C4-2B (cell line): ENCODE measurements at regions not wholly inside any gene's neighbourhood (a gene's known extent, or its start where the extent isn't known, plus 50 kb on each side); places are given as distances from the start of the nearest gene placed in this dataset.

ENCODE experiments used
- H3K27ac ChIP-seq: fragments of 450-650 bp; 2 replicates; pipeline ENCODE4 v1.5.1; 2017
- ZFX ChIP-seq: fragments of 450-650 bp; IDR thresholded peaks from 2 replicates; pipeline ENCODE4 v1.6.1; 2017
- TF ChIP-seq, protein P1 (sequence below): fragments of 450-650 bp; conservative IDR thresholded peaks from 2 replicates; pipeline ENCODE4 v1.5.1; 2017; ENCODE audit warnings: mild to moderate bottlenecking

DNA sequence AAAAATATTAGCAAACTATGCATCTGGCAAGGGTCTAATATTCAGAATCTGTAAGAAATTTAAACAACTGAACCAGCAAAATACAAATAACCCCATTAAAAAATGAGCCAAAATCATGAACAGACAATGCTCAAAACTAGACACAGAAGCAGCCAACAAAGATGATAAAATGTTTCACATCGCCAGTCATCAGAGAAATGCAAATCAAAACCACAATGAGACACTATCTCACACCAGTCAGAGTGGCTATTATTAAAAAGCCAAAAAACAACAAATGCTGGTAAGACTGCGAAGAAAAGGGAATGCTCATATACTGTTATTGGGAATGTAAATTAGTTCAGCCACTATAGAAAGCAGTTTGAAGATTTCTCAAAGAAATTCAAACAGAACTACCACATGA, 201.3 kb upstream of the CPEB2 start:
- H3K27ac ChIP-seq = no peak overlapping the region
- TF ChIP-seq, protein P1, sequence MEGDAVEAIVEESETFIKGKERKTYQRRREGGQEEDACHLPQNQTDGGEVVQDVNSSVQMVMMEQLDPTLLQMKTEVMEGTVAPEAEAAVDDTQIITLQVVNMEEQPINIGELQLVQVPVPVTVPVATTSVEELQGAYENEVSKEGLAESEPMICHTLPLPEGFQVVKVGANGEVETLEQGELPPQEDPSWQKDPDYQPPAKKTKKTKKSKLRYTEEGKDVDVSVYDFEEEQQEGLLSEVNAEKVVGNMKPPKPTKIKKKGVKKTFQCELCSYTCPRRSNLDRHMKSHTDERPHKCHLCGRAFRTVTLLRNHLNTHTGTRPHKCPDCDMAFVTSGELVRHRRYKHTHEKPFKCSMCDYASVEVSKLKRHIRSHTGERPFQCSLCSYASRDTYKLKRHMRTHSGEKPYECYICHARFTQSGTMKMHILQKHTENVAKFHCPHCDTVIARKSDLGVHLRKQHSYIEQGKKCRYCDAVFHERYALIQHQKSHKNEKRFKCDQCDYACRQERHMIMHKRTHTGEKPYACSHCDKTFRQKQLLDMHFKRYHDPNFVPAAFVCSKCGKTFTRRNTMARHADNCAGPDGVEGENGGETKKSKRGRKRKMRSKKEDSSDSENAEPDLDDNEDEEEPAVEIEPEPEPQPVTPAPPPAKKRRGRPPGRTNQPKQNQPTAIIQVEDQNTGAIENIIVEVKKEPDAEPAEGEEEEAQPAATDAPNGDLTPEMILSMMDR = no peak
- no peak for TF ChIP-seq ZFX

GRCh38 chr4:14802596-14802995, 199.7 kb upstream of the CPEB2 start:
- H3K27ac ChIP-seq = no peak overlapping the region
- TF ChIP-seq ZFX = no peak

DNA sequence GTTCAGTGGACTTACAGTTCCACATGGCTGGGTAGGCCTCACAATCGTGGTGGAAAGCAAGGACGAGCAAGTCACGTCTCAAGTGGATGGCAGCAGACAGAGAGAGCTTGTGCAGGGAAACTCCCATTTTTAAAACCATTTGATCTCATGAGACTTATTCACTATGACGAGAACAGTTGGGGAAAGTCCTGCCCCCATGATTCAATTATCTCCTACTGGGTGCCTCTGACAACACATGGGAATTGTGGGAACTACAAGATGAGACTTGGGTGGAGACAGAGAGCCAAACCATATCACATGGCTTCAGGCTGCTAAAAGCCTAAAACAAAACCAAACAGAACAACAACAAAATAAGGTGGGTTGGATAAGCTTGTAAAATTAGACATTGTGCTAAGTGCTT, 194.4 kb upstream of the CPEB2 start:
- no peak overlapping the region for H3K27ac ChIP-seq
- TF ChIP-seq ZFX = no peak
- TF ChIP-seq, protein P1 = no peak

DNA sequence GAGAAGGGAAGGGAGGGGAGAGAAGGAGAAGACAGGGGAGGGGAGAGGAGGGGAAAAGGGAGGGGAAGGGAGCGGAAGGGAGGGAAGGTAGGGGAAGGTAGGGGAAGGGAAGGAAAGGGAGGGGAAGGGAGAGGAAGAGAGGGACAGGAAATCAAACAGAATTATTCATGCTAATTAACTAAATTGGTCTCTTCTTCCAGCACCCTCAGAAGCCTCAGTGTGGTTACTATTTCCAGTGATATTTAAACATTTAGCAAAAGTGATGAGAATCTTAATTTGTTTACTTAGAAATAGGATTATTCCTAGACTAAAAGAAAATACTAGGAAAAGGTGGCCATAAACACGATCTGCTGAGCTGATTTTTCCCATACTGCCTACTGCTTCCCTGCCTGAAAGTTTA, 193.1 kb upstream of the CPEB2 start:
- TF ChIP-seq ZFX = no peak
- TF ChIP-seq, protein P1 = no peak
- no peak overlapping the region for H3K27ac ChIP-seq

DNA sequence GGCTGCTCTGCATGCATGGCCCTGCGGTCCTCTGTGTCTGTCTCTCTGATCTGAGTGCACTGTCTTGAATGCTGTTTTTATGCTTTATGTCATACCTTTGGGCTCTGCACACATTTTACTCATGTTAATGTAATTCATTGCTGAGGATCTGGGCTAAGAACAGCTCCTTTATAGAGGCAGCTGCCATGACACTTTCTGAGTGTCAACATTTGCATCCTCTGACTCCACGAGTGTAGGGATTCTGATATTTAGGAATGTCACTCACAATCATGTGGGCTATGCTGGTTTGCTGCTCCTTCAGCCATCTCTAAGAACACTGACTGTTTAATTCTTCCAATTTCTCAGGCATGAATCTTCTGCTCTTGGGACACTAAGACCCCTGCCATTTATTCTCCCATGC, 192.2 kb upstream of the CPEB2 start:
- TF ChIP-seq ZFX = no peak
- TF ChIP-seq, protein P1 = no peak
- H3K27ac ChIP-seq = no peak overlapping the region

- no peak for TF ChIP-seq ZFX
- TF ChIP-seq, protein P1 = no peak
Measured at GRCh38 chr4:14810568-14810967, 191.7 kb upstream of the CPEB2 start.

GRCh38 chr4:14812101-14812500, 190.2 kb upstream of the CPEB2 start:
- TF ChIP-seq, protein P1 = no peak
- TF ChIP-seq ZFX = no peak
- H3K27ac ChIP-seq = no peak overlapping the region

More at GRCh38 chr4:14810568-14810967, 191.7 kb upstream of the CPEB2 start:
- H3K27ac ChIP-seq = no peak overlapping the region

- TF ChIP-seq ZFX = no peak
- TF ChIP-seq, protein P1 = no peak
- H3K27ac ChIP-seq = no peak overlapping the region
Measured at GRCh38 chr4:14816623-14817261, 185.5 kb upstream of the CPEB2 start.
